Liver (tissue), 8 donors: ENCODE measurements at regions not wholly inside any gene's neighbourhood (a gene's known extent, or its start where the extent isn't known, plus 50 kb on each side); places are given as distances from the start of the nearest gene placed in this dataset.
A peak's percentile ranks its signal among the peaks of the same experiment; 100 is the strongest.

Experiments
- DNase-seq: peaks from one replicate; pipeline ENCODE4 v3.0.0-alpha.2; 2017; ENCODE audit warnings: low spot score
- H3K27ac ChIP-seq, 2 donors: one replicate each; pipeline ENCODE4 v1.7.0; 2013; ENCODE audit warnings: inconsistent platforms in 2 of 2, low read length in 2 of 2, control low read depth in 1 of 2, low read depth in 1 of 2, mild to moderate bottlenecking in 1 of 2
- H3K27me3 ChIP-seq, 4 donors: one replicate each; pipeline versions ENCODE4 v1.6.1 to v1.7.0; 2013; ENCODE audit warnings: low read length in 3 of 4, inconsistent platforms in 1 of 4, mild to moderate bottlenecking in 1 of 4, moderate library complexity in 1 of 4; ENCODE audit not compliant: control insufficient read depth in 4 of 4, insufficient read depth in 4 of 4
- H3K36me3 ChIP-seq, 4 donors: one replicate each; pipeline versions ENCODE4 v1.6.1 to v1.7.0; 2013; ENCODE audit warnings: low read length in 3 of 4, mild to moderate bottlenecking in 3 of 4, low read depth in 1 of 4, moderate library complexity in 1 of 4; ENCODE audit not compliant: control insufficient read depth in 4 of 4, insufficient read depth in 3 of 4
- H3K4me1 ChIP-seq, 4 donors: one replicate each; pipeline versions ENCODE4 v1.6.1 to v1.7.0; 2013; ENCODE audit warnings: low read length in 3 of 4, mild to moderate bottlenecking in 3 of 4, moderate library complexity in 1 of 4; ENCODE audit not compliant: control insufficient read depth in 4 of 4, insufficient read depth in 4 of 4
- H3K4me3 ChIP-seq, 3 donors: one replicate each; pipeline versions ENCODE4 v1.6.1 to v1.7.0; 2013; ENCODE audit warnings: low read length in 3 of 3, control low read depth in 1 of 3, low read depth in 1 of 3, mild to moderate bottlenecking in 1 of 3
- H3K9ac ChIP-seq, 2 donors: one replicate each; pipeline ENCODE4 v1.7.0; 2013; ENCODE audit warnings: low read length in 2 of 2, mild to moderate bottlenecking in 2 of 2, moderate library complexity in 2 of 2, control low read depth in 1 of 2, low read depth in 1 of 2
- H3K9me3 ChIP-seq, 4 donors: one replicate each; pipeline versions ENCODE4 v1.6.1 to v1.7.0; 2013; ENCODE audit warnings: low read length in 3 of 4; ENCODE audit not compliant: control insufficient read depth in 4 of 4
- EGR1 ChIP-seq, 2 donors: IDR thresholded peaks; 2 replicates each; pipeline ENCODE4 v1.6.1; 2016 to 2018; ENCODE audit warnings: antibody characterized with exemption in 2 of 2, low read depth in 2 of 2
- FOXA1 ChIP-seq: IDR thresholded peaks from 2 replicates; pipeline ENCODE4 v1.6.1; 2016; ENCODE audit warnings: antibody characterized with exemption
- FOXA2 ChIP-seq: IDR thresholded peaks from 2 replicates; pipeline ENCODE4 v1.6.1; 2016; ENCODE audit warnings: antibody characterized with exemption
- GABPA ChIP-seq, 2 donors: IDR thresholded peaks in 1 of 2; conservative IDR thresholded peaks in 1 of 2; 2 replicates each; pipeline ENCODE4 v1.6.1; 2016; ENCODE audit warnings: antibody characterized with exemption in 2 of 2, mild to moderate bottlenecking in 1 of 2, moderate library complexity in 1 of 2
- HNF4A ChIP-seq, 2 donors: conservative IDR thresholded peaks; 2 replicates each; pipeline ENCODE4 v1.6.1; 2016; ENCODE audit warnings: antibody characterized with exemption in 2 of 2, mild to moderate bottlenecking in 2 of 2
- HNF4G ChIP-seq: IDR thresholded peaks from 2 replicates; pipeline ENCODE4 v1.6.1; 2016; ENCODE audit warnings: antibody characterized with exemption
- JUND ChIP-seq, 2 donors: IDR thresholded peaks; 2 replicates each; pipeline ENCODE4 v1.6.1; 2016; ENCODE audit warnings: antibody characterized with exemption in 2 of 2
- NR2F2 ChIP-seq: IDR thresholded peaks from 2 replicates; pipeline ENCODE4 v1.6.1; 2016; ENCODE audit warnings: antibody characterized with exemption
- RAD21 ChIP-seq, 2 donors: IDR thresholded peaks; 2 replicates each; pipeline ENCODE4 v1.6.1; 2016; ENCODE audit warnings: antibody characterized with exemption in 2 of 2, mild to moderate bottlenecking in 2 of 2
- RXRA ChIP-seq, 2 donors: IDR thresholded peaks; 2 replicates each; pipeline ENCODE4 v1.6.1; 2017 to 2018; ENCODE audit warnings: antibody characterized with exemption in 2 of 2, mild to moderate bottlenecking in 1 of 2
- SP1 ChIP-seq: IDR thresholded peaks from 2 replicates; pipeline ENCODE4 v1.6.1; 2018; ENCODE audit warnings: antibody characterized with exemption, mild to moderate bottlenecking
- TAF1 ChIP-seq: conservative IDR thresholded peaks from 2 replicates; pipeline ENCODE4 v1.6.1; 2016; ENCODE audit warnings: antibody characterized with exemption, mild to moderate bottlenecking
- YY1 ChIP-seq: IDR thresholded peaks from 2 replicates; pipeline ENCODE4 v1.6.1; 2016; ENCODE audit warnings: antibody characterized with exemption, mild to moderate bottlenecking
- WGBS: extraction: QIAGEN DNeasy Blood & Tissue Kit; methylation state at CpG from one replicate; pipeline ENCODE4 v1.1.7; 2013; 5-methylcytosine and 5-hydroxymethylcytosine counted together
- TF ChIP-seq, protein P1 (sequence below): fragments of 150-350 bp; IDR thresholded peaks from 2 replicates; pipeline ENCODE4 v1.5.1; 2017; ENCODE audit warnings: improper control_type of control experiment, low read depth, low read length; ENCODE audit not compliant: missing input control
- TF ChIP-seq, protein P2 (sequence below): IDR thresholded peaks from 2 replicates; pipeline ENCODE4 v1.6.1; 2016; ENCODE audit warnings: antibody characterized with exemption
- TF ChIP-seq, protein P3 (sequence below): IDR thresholded peaks from 2 replicates; pipeline ENCODE4 v1.6.1; 2016; ENCODE audit warnings: antibody characterized with exemption
- TF ChIP-seq, protein P4 (sequence below): IDR thresholded peaks from 2 replicates; pipeline ENCODE4 v1.6.1; 2016; ENCODE audit warnings: antibody characterized with exemption, mild to moderate bottlenecking
- donor health status: healthy.
- donor health status: healthy.
- donor health status: healthy.
- donor health status: healthy.
- donor health status: healthy.

DNA sequence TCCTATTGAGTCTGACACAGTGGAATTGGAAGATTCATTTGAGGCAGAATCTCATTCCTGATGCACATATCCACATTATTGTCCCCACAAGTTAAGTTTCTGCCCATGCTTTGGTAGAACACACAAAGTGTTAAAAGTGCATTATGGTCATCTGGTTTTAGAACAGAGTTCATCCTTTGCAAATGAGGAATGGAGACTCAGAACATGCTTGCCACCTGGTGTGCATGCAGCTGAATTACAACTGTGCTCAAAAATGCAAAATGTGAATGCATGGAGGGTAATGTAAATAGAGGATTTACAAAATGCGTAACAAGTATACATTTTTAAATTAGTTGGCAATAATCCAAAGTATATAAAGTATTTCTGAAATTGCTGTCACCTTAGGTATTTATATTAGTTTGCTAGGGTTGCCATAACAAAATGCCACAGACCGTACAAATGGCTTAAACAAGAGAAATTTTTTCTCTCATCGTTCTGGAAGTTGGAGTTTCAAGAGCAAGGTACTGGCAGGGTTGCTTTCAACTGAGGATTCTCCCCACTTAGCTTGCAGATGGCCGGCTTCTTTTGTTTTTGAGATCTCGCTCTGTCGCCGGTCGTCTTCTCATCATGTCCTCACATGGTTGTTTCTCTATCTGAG, 671.1 kb downstream of the TAF11L14 start:
- no peak for DNase-seq

DNA sequence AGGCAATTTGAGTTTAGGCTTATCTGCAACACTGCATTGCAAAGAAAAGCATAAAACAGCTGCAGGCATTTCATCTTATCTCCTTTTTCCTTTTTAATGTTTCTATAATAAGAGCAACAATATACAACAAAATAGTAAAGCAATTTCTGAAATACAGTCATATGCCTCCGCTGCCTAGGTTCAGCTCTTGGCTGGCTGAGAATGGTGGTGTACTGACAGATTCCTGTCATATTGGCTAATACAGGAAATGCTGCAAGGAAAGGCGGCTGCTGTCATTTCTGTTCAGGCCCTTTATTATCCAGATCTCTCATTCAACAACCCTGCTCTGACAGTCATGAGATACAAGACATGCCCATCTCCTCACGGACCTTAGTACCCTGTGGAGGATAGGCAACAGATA, 677.0 kb downstream of the TAF11L14 start:
- no peak for DNase-seq
- no peaks in the 10 kb centered on the region for H3K36me3 ChIP-seq
- H3K27ac ChIP-seq: no peak overlapping the region
- WGBS: 71% methylated on average over 3 of the region's 3 CpGs
- H3K27me3 ChIP-seq: peaks cover 0 to 3% (median 0%) of the 10 kb centered on the region in 4 donors
- TF ChIP-seq TAF1 (no peak), JUND (IDR thresholded peaks at IDR 0.05) (no peak)
- TF ChIP-seq, protein P1, sequence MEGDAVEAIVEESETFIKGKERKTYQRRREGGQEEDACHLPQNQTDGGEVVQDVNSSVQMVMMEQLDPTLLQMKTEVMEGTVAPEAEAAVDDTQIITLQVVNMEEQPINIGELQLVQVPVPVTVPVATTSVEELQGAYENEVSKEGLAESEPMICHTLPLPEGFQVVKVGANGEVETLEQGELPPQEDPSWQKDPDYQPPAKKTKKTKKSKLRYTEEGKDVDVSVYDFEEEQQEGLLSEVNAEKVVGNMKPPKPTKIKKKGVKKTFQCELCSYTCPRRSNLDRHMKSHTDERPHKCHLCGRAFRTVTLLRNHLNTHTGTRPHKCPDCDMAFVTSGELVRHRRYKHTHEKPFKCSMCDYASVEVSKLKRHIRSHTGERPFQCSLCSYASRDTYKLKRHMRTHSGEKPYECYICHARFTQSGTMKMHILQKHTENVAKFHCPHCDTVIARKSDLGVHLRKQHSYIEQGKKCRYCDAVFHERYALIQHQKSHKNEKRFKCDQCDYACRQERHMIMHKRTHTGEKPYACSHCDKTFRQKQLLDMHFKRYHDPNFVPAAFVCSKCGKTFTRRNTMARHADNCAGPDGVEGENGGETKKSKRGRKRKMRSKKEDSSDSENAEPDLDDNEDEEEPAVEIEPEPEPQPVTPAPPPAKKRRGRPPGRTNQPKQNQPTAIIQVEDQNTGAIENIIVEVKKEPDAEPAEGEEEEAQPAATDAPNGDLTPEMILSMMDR: no peak
- no peak overlapping the region for H3K4me3 ChIP-seq
- no peaks in the 10 kb centered on the region for H3K4me1 ChIP-seq
- H3K9me3 ChIP-seq: no peaks in the 10 kb centered on the region
- no peak overlapping the region for H3K9ac ChIP-seq

More for the DNA sequence above, 671.1 kb downstream of the TAF11L14 start:
- Histone ChIP-seq H3K9me3 (no peaks in the 10 kb centered on the region), H3K27ac (no peak overlapping the region), H3K4me1 (no peaks in the 10 kb centered on the region), H3K4me3 (no peak overlapping the region), H3K9ac (no peak overlapping the region), H3K27me3 (peaks cover 0 to 3% (median 0%) of the 10 kb centered on the region in 4 donors), H3K36me3 (no peaks in the 10 kb centered on the region)
- TF ChIP-seq, protein P2, sequence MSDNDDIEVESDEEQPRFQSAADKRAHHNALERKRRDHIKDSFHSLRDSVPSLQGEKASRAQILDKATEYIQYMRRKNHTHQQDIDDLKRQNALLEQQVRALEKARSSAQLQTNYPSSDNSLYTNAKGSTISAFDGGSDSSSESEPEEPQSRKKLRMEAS: no peak
- TF ChIP-seq, protein P1: peak; percentile 73
- TF ChIP-seq RAD21 (IDR thresholded peaks at IDR 0.05): peak; percentile 85 to 94
- WGBS: 66% methylated on average over 8 of the region's 8 CpGs

DNA sequence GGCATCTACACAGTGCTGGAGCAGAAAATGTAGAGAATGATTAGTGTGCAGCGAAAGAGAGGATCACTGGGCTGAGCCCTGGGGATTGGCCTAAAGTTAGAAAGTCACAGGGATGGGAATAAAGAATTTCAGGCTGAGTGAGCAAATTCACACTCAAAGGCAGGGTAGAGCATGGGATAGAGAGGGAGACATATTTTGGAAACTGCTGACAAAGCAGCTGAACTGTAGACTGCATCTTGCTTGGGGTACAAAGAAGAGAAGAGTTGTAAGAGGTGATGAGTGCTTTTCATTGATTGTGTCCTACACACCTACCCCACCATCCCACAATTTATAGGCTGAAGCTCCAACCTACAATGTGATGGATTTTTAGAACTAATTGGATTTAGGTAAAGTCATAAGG, 677.8 kb downstream of the TAF11L14 start:
- no peak for DNase-seq
- no peak for TF ChIP-seq SP1
- TF ChIP-seq, protein P3, sequence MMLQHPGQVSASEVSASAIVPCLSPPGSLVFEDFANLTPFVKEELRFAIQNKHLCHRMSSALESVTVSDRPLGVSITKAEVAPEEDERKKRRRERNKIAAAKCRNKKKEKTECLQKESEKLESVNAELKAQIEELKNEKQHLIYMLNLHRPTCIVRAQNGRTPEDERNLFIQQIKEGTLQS: no peak
- TF ChIP-seq, protein P1: no peak
- TF ChIP-seq EGR1 (IDR thresholded peaks at IDR 0.05; ENCODE audit: low read depth in 2 of 2): no peak
- no peak for TF ChIP-seq NR2F2
- TF ChIP-seq GABPA (IDR thresholded peaks at IDR 0.05 in 1 of 2, conservative IDR thresholded peaks at IDR 0.05 in 1 of 2): no peak
- TF ChIP-seq HNF4G: no peak
- TF ChIP-seq, protein P4, sequence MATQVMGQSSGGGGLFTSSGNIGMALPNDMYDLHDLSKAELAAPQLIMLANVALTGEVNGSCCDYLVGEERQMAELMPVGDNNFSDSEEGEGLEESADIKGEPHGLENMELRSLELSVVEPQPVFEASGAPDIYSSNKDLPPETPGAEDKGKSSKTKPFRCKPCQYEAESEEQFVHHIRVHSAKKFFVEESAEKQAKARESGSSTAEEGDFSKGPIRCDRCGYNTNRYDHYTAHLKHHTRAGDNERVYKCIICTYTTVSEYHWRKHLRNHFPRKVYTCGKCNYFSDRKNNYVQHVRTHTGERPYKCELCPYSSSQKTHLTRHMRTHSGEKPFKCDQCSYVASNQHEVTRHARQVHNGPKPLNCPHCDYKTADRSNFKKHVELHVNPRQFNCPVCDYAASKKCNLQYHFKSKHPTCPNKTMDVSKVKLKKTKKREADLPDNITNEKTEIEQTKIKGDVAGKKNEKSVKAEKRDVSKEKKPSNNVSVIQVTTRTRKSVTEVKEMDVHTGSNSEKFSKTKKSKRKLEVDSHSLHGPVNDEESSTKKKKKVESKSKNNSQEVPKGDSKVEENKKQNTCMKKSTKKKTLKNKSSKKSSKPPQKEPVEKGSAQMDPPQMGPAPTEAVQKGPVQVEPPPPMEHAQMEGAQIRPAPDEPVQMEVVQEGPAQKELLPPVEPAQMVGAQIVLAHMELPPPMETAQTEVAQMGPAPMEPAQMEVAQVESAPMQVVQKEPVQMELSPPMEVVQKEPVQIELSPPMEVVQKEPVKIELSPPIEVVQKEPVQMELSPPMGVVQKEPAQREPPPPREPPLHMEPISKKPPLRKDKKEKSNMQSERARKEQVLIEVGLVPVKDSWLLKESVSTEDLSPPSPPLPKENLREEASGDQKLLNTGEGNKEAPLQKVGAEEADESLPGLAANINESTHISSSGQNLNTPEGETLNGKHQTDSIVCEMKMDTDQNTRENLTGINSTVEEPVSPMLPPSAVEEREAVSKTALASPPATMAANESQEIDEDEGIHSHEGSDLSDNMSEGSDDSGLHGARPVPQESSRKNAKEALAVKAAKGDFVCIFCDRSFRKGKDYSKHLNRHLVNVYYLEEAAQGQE: no peak
- TF ChIP-seq FOXA1: no peak
- no peak for TF ChIP-seq TAF1
- no peak for TF ChIP-seq RXRA (IDR thresholded peaks at IDR 0.05)
- TF ChIP-seq HNF4A (conservative IDR thresholded peaks at IDR 0.05): no peak
- no peak for TF ChIP-seq YY1
- no peak for TF ChIP-seq FOXA2

More for the DNA sequence above, 677.8 kb downstream of the TAF11L14 start:
- WGBS: 80% methylated on average over 1 of the region's 1 CpG
- no peak overlapping the region for H3K4me3 ChIP-seq
- H3K9me3 ChIP-seq: no peaks in the 10 kb centered on the region
- H3K9ac ChIP-seq: no peak overlapping the region
- H3K4me1 ChIP-seq: no peaks in the 10 kb centered on the region
- peaks cover 0 to 3% (median 0%) of the 10 kb centered on the region in 4 donors for H3K27me3 ChIP-seq
- no peaks in the 10 kb centered on the region for H3K36me3 ChIP-seq
- no peak overlapping the region for H3K27ac ChIP-seq
